HEK293T (cell line): ENCODE measurements at regions not wholly inside any gene's neighbourhood (a gene's known extent, or its start where the extent isn't known, plus 50 kb on each side); places are given as distances from the start of the nearest gene placed in this dataset.

Experiments
- CTCF ChIA-PET: fragments of 350-600 bp; formaldehyde crosslinking; extraction: SDS; loops from one replicate; lab custom pipeline; 2021; ENCODE audit warnings: antibody characterized with exemption, inconsistent platforms; lab: Yijun Ruan, JAX
- POLR2A ChIA-PET: fragments of 350-600 bp; formaldehyde crosslinking; extraction: SDS; loops from one replicate; lab custom pipeline; 2020; ENCODE audit warnings: antibody characterized with exemption, inconsistent platforms; lab: Yijun Ruan, JAX
- DNase-seq: peaks from one replicate; pipeline ENCODE4 v3.0.0; 2012; ENCODE audit warnings: mixed read lengths; ENCODE audit errors: extremely low spot score
- ARNT ChIP-seq: fragments of 450-650 bp; IDR thresholded peaks from 2 replicates; pipeline ENCODE4 v1.6.1; 2017; ENCODE audit warnings: mild to moderate bottlenecking
- BHLHE40 ChIP-seq: fragments of 450-650 bp; IDR thresholded peaks from 2 replicates; pipeline ENCODE4 v1.6.1; 2016; ENCODE audit warnings: mild to moderate bottlenecking, moderate library complexity, borderline replicate concordance
- CTBP1 ChIP-seq: fragments of 450-650 bp; IDR thresholded peaks from 2 replicates; pipeline ENCODE4 v1.6.1; 2016; ENCODE audit warnings: borderline replicate concordance
- ELF4 ChIP-seq: fragments of 450-650 bp; IDR thresholded peaks from 2 replicates; pipeline ENCODE4 v1.6.1; 2017; ENCODE audit warnings: antibody characterized with exemption
- FOXA1 ChIP-seq: fragments of 450-650 bp; IDR thresholded peaks from 2 replicates; pipeline ENCODE4 v1.6.1; 2016; ENCODE audit warnings: mild to moderate bottlenecking
- FOXK2 ChIP-seq: fragments of 450-650 bp; IDR thresholded peaks from 2 replicates; pipeline ENCODE4 v1.6.1; 2016; ENCODE audit warnings: mild to moderate bottlenecking
- FOXM1 ChIP-seq: fragments of 450-650 bp; IDR thresholded peaks from 2 replicates; pipeline ENCODE4 v1.6.1; 2017; ENCODE audit warnings: mild to moderate bottlenecking, borderline replicate concordance
- HDGF ChIP-seq: fragments of 450-650 bp; IDR thresholded peaks from 2 replicates; pipeline ENCODE4 v1.6.1; 2017; ENCODE audit warnings: antibody characterized with exemption, borderline replicate concordance
- L3MBTL2 ChIP-seq: fragments of 450-650 bp; conservative IDR thresholded peaks from 2 replicates; pipeline ENCODE4 v1.6.1; 2016; ENCODE audit warnings: mild to moderate bottlenecking
- LEF1 ChIP-seq: fragments of 450-650 bp; IDR thresholded peaks from 2 replicates; pipeline ENCODE4 v1.6.1; 2017; ENCODE audit warnings: mild to moderate bottlenecking, borderline replicate concordance
- NFRKB ChIP-seq: fragments of 450-650 bp; IDR thresholded peaks from 2 replicates; pipeline ENCODE4 v1.6.1; 2016; ENCODE audit warnings: mild to moderate bottlenecking, moderate library complexity
- SP1 ChIP-seq: fragments of 450-650 bp; IDR thresholded peaks from 2 replicates; pipeline ENCODE4 v1.6.1; 2017
- SUZ12 ChIP-seq: fragments of 450-650 bp; IDR thresholded peaks from 2 replicates; pipeline ENCODE4 v1.6.1; 2016; ENCODE audit warnings: mild to moderate bottlenecking
- TARDBP ChIP-seq: fragments of 450-650 bp; IDR thresholded peaks from 2 replicates; pipeline ENCODE4 v1.6.1; 2016
- ZNF384 ChIP-seq: fragments of 450-650 bp; IDR thresholded peaks from 2 replicates; pipeline ENCODE4 v1.6.1; 2016
- TF ChIP-seq, protein P1 (sequence below): fragments of 450-650 bp; IDR thresholded peaks from 2 replicates; pipeline ENCODE4 v1.6.1; 2016

DNA sequence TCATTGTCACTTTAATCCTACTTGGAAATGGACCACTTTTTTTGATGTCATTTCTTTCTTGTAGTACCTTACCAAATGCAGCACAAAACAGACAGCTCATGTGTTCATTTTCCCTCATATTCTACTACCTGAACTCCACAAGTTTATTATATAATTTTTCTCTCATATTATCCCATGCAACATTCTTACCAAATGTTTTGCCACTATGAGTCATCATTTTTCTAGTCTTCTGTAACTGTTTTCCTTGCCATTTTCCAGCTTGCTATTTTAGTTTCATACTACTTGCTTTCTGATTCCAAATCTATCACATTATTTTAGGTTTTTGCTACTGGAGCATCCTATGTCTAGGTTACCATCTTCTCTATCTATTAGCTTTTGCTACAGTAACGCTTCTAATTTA lies 332.7 kb downstream of the ZFHX3 start:
- POLR2A ChIA-PET: no interaction called here

GRCh38 chr16:72711823-72712222 lies 336.1 kb downstream of the ZFHX3 start:
- CTCF ChIA-PET: no interaction called here
- DNase-seq: no peak
- POLR2A ChIA-PET: no interaction called here
- TF ChIP-seq LEF1 (no peak), FOXK2 (no peak), L3MBTL2 (no peak), ELF4 (no peak), HDGF (no peak), TARDBP (no peak)

More for the DNA sequence above, 332.7 kb downstream of the ZFHX3 start:
- CTCF ChIA-PET: no interaction called here
- TF ChIP-seq TARDBP: no peak
- TF ChIP-seq ZNF384: no peak
- TF ChIP-seq SUZ12: no peak
- TF ChIP-seq, protein P1, sequence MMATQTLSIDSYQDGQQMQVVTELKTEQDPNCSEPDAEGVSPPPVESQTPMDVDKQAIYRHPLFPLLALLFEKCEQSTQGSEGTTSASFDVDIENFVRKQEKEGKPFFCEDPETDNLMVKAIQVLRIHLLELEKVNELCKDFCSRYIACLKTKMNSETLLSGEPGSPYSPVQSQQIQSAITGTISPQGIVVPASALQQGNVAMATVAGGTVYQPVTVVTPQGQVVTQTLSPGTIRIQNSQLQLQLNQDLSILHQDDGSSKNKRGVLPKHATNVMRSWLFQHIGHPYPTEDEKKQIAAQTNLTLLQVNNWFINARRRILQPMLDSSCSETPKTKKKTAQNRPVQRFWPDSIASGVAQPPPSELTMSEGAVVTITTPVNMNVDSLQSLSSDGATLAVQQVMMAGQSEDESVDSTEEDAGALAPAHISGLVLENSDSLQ: no peak
- no peak for TF ChIP-seq SP1
- no peak for TF ChIP-seq ELF4
- no peak for TF ChIP-seq BHLHE40
- no peak for TF ChIP-seq NFRKB
- no peak for TF ChIP-seq FOXM1
- TF ChIP-seq FOXA1: no peak
- no peak for TF ChIP-seq ARNT
- no peak for TF ChIP-seq LEF1
- TF ChIP-seq L3MBTL2: no peak
- TF ChIP-seq CTBP1: no peak
- no peak for TF ChIP-seq FOXK2
- TF ChIP-seq HDGF: no peak
- DNase-seq: no peak

DNA sequence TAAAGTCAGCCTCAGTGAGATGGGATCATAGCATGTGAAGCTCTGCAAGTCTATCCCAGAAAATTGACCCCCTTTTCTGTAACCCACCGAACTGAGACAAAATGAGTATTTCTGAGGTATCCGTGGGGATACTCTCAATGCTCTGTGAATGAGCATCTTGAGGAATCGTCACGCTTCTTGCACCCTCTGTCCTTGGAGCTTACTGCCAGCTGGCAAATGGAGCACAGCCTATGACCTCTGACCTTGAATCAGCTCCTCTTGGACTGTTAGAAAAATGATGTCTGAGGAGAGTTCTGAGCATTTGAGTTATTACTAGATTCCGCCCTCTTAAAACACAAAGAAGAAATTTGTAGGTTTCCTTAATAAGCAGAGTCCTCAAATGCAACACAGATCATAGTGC lies 342.1 kb downstream of the ZFHX3 start:
- ChIA-PET POLR2A (no interaction called here), CTCF (no interaction called here)
- no peak for DNase-seq
- TF ChIP-seq CTBP1 (no peak), NFRKB (no peak), TARDBP (no peak), HDGF (no peak), SP1 (no peak)

- no peak for DNase-seq
- ChIA-PET POLR2A (no interaction called here), CTCF (no interaction called here)
- TF ChIP-seq ELF4 (no peak), FOXK2 (no peak), BHLHE40 (no peak), CTBP1 (no peak), SUZ12 (no peak), ZNF384 (no peak), FOXM1 (no peak), L3MBTL2 (no peak), LEF1 (no peak), TARDBP (no peak), SP1 (no peak), NFRKB (no peak), ARNT (no peak), FOXA1 (no peak), HDGF (no peak)
- TF ChIP-seq, protein P1: no peak
Observed at GRCh38 chr16:72704746-72705372, 343.1 kb downstream of the ZFHX3 start.

GRCh38 chr16:72689851-72690250 lies 358.1 kb downstream of the ZFHX3 start:
- no peak for DNase-seq
- POLR2A ChIA-PET: no interaction called here
- TF ChIP-seq SP1 (no peak), FOXA1 (no peak), L3MBTL2 (no peak), SUZ12 (no peak), HDGF (no peak), TARDBP (no peak), CTBP1 (no peak), FOXK2 (no peak), ARNT (no peak), LEF1 (no peak), FOXM1 (no peak), ELF4 (no peak), BHLHE40 (no peak), NFRKB (no peak), ZNF384 (no peak)
- TF ChIP-seq, protein P1: no peak
- CTCF ChIA-PET: no interaction called here

- no peak for DNase-seq
- POLR2A ChIA-PET: no interaction called here
- TF ChIP-seq CTBP1 (no peak), ZNF384 (no peak), LEF1 (no peak), L3MBTL2 (no peak), FOXA1 (no peak), HDGF (no peak), FOXM1 (no peak), BHLHE40 (no peak)
- TF ChIP-seq, protein P1: no peak
- CTCF ChIA-PET: no interaction called here
Observed at GRCh38 chr16:72680732-72681131, 367.2 kb downstream of the ZFHX3 start.
